K562 (cell line): ENCODE measurements at regions not wholly inside any gene's neighbourhood (a gene's known extent, or its start where the extent isn't known, plus 50 kb on each side); places are given as distances from the start of the nearest gene placed in this dataset.

ENCODE experiments used
- ARID1B ChIP-seq: fragments of 450-650 bp; IDR thresholded peaks from 2 replicates; pipeline ENCODE4 v1.6.1; 2016; ENCODE audit warnings: antibody characterized with exemption, mild to moderate bottlenecking, inconsistent platforms
- ARNT ChIP-seq, 2 experiments: fragments of 450-650 bp; IDR thresholded peaks; 2 replicates each; pipeline ENCODE4 v1.6.1; 2016; ENCODE audit warnings: mild to moderate bottlenecking in 1 of 2
- ETV6 ChIP-seq, 3 experiments: fragments of 150-350 bp in 1 of 3; sonication (generic) in 1 of 3; formaldehyde crosslinking in 1 of 3; IDR thresholded peaks; 2 replicates each; pipeline versions ENCODE4 v1.6.1 to v1.8.0; 2014 to 2022; ENCODE audit warnings: borderline replicate concordance in 2 of 3, low read depth in 2 of 3, antibody characterized with exemption in 1 of 3, low read length in 1 of 3, mild to moderate bottlenecking in 1 of 3, missing genetic modification reagents in 1 of 3
- GMEB1 ChIP-seq: fragments of 250-450 bp; sonication (Bioruptor Pico); IDR thresholded peaks from 2 replicates; pipeline ENCODE4 v1.4.0; 2020; ENCODE audit warnings: mild to moderate bottlenecking
- HDAC1 ChIP-seq, 2 experiments: fragments of 450-650 bp; IDR thresholded peaks; 2 replicates each; pipeline ENCODE4 v1.6.1; 2016 to 2017; ENCODE audit warnings: inconsistent platforms in 1 of 2, mild to moderate bottlenecking in 1 of 2, moderate library complexity in 1 of 2
- HES1 ChIP-seq: fragments of 450-650 bp; IDR thresholded peaks from 2 replicates; pipeline ENCODE4 v1.6.1; 2016; ENCODE audit warnings: low read depth, mild to moderate bottlenecking, moderate library complexity
- HIVEP1 ChIP-seq: fragments of 250-450 bp; sonication (Bioruptor Pico); IDR thresholded peaks from 2 replicates; pipeline ENCODE4 v1.4.0; 2020; ENCODE audit warnings: mild to moderate bottlenecking
- JUN ChIP-seq, 2 experiments: sonication (generic) in 1 of 2; formaldehyde crosslinking in 1 of 2; IDR thresholded peaks; 2 replicates each; pipeline versions ENCODE4 v1.6.1 to v1.8.0; 2012 to 2022; ENCODE audit warnings: borderline replicate concordance in 2 of 2, mild to moderate bottlenecking in 2 of 2, improper control_type of control experiment in 1 of 2, low read depth in 1 of 2, low read length in 1 of 2, missing genetic modification reagents in 1 of 2
- L3MBTL2 ChIP-seq: fragments of 450-650 bp; IDR thresholded peaks from 2 replicates; pipeline ENCODE4 v1.6.1; 2016; ENCODE audit warnings: mild to moderate bottlenecking, moderate library complexity
- MTA1 ChIP-seq: fragments of 450-650 bp; IDR thresholded peaks from 2 replicates; pipeline ENCODE4 v1.6.1; 2017; ENCODE audit warnings: borderline replicate concordance
- NR0B1 ChIP-seq: fragments of 450-650 bp; IDR thresholded peaks from one replicate; pipeline ENCODE4 v1.6.1; 2018; ENCODE audit warnings: mild to moderate bottlenecking, moderate library complexity; ENCODE audit not compliant: partially characterized antibody
- PATZ1 ChIP-seq: fragments of 250-450 bp; sonication (Bioruptor Pico); IDR thresholded peaks from 2 replicates; pipeline ENCODE4 v1.5.0; 2020; ENCODE audit warnings: mild to moderate bottlenecking, borderline replicate concordance
- PKNOX1 ChIP-seq: fragments of 450-650 bp; IDR thresholded peaks from 2 replicates; pipeline ENCODE4 v1.6.1; 2016
- PURB ChIP-seq: sonication (generic); formaldehyde crosslinking; IDR thresholded peaks from 2 replicates; pipeline ENCODE4 v1.9.0; 2021; ENCODE audit warnings: low read depth, mild to moderate bottlenecking, missing genetic modification reagents
- SAFB ChIP-seq: fragments of 200-400 bp; formaldehyde crosslinking; IDR thresholded peaks from 2 replicates; pipeline ENCODE4 v1.6.1; 2017; ENCODE audit warnings: low read depth, low read length, borderline replicate concordance
- SLC30A9 ChIP-seq: fragments of 250-450 bp; sonication (Bioruptor Pico); IDR thresholded peaks from 2 replicates; pipeline ENCODE4 v1.8.0; 2022; ENCODE audit warnings: mild to moderate bottlenecking, moderate library complexity
- SMARCA4 ChIP-seq: fragments of 450-650 bp; IDR thresholded peaks from 2 replicates; pipeline ENCODE4 v1.6.1; 2016
- SMARCA5 ChIP-seq: fragments of 450-650 bp; IDR thresholded peaks from 2 replicates; pipeline ENCODE4 v1.6.1; 2016
- SMARCE1 ChIP-seq: fragments of 450-650 bp; IDR thresholded peaks from 2 replicates; pipeline ENCODE4 v1.7.1; 2016; ENCODE audit warnings: mild to moderate bottlenecking
- TEAD4 ChIP-seq, 2 experiments: sonication (generic) in 1 of 2; formaldehyde crosslinking in 1 of 2; IDR thresholded peaks; 2 replicates each; pipeline versions ENCODE4 v1.6.1 to v1.8.0; 2012 to 2022; ENCODE audit warnings: borderline replicate concordance in 1 of 2, inconsistent platforms in 1 of 2, low read length in 1 of 2, mild to moderate bottlenecking in 1 of 2, missing genetic modification reagents in 1 of 2
- ZNF175 ChIP-seq: fragments of 200-800 bp; sonication (Bioruptor generic); IDR thresholded peaks from 2 replicates; pipeline ENCODE4 v1.6.1; 2016; ENCODE audit warnings: low read depth, mild to moderate bottlenecking, missing genetic modification characterization, missing compliant biosample characterization

- TF ChIP-seq SMARCA4 (peak; percentile 90), SAFB (no peak), PKNOX1 (peak; percentile 44), GMEB1 (0 out of 2 replicates have a peak, but pooled peaks have one; percentile 31), SMARCA5 (no peak), TEAD4 (IDR thresholded peaks at IDR 0.05; ENCODE audit: low read length) (peak; percentile 74), TEAD4 (CRISPR knock-in tag; IDR thresholded peaks at IDR 0.05; ENCODE audit: borderline replicate concordance) (no peak), SLC30A9 (CRISPR knock-in tag) (no peak), ARID1B (peak; percentile 86), HES1 (peak; percentile 73; the same call in 1 of the 2 replicates), ZNF175 (peak; percentile 63; the same call in 1 of the 2 replicates), NR0B1 (no peak), ETV6 (IDR thresholded peaks at IDR 0.05; ENCODE audit: borderline replicate concordance in 1 of 2, low read depth in 2 of 2, low read length in 1 of 2) (peak; percentile 54 to 83; a peak in 3 of 4 replicates), ETV6 (CRISPR knock-in tag; IDR thresholded peaks at IDR 0.05; ENCODE audit: borderline replicate concordance) (no peak), L3MBTL2 (peak; percentile 62), SMARCE1 (peak; percentile 90), HDAC1 (IDR thresholded peaks at IDR 0.05) (peak in 1 of 2 experiments; percentile 31; a peak in 1 of 4 replicates), MTA1 (peak; percentile 94), PATZ1 (CRISPR knock-in tag) (no peak), ARNT (IDR thresholded peaks at IDR 0.05) (0 out of 4 replicates have a peak, but pooled peaks of 1 of the 2 experiments have one; percentile 48), HIVEP1 (no peak), PURB (no peak), JUN (IDR thresholded peaks at IDR 0.05; ENCODE audit: borderline replicate concordance, low read depth, low read length) (0 out of 2 replicates have a peak, but pooled peaks have one; percentile 61), JUN (CRISPR knock-in tag; IDR thresholded peaks at IDR 0.05; ENCODE audit: borderline replicate concordance) (no peak)
Measured at GRCh38 chr7:106562711-106563366, 98.1 kb downstream of the CCDC71L start (continued).
